ENCODE measurements at regions not wholly inside any gene's neighbourhood (a gene's known extent, or its start where the extent isn't known, plus 50 kb on each side); places are given as distances from the start of the nearest gene placed in this dataset.
"Not testable (repeated sequence)": the region's sequence is repeated elsewhere in the genome, so short reads cannot be mapped to it uniquely, and the experiment has no call there.

GRCh38 chr14:84298663-84299195 lies 1231.2 kb upstream of the FLRT2 start:
- no peak for DNase-seq (ENCODE audit: low read depth)
- no peak overlapping the region for H3K4me3 ChIP-seq (ENCODE audit: low read depth, low read length)
- TF ChIP-seq CTCF (IDR thresholded peaks at IDR 0.05; ENCODE audit: insufficient read depth, low read depth, low read length, missing control alignments): no peak

GRCh38 chr14:84303140-84303539 lies 1226.8 kb upstream of the FLRT2 start:
- no peak for TF ChIP-seq CTCF (IDR thresholded peaks at IDR 0.05; ENCODE audit: insufficient read depth, low read depth, low read length, missing control alignments)
- no peak overlapping the region for H3K4me3 ChIP-seq (ENCODE audit: low read depth, low read length)
- no peak for DNase-seq (ENCODE audit: low read depth)

- H3K4me3 ChIP-seq (ENCODE audit: low read depth, low read length): no peak overlapping the region
- no peak for TF ChIP-seq CTCF (IDR thresholded peaks at IDR 0.05; ENCODE audit: insufficient read depth, low read depth, low read length, missing control alignments)
- DNase-seq (ENCODE audit: low read depth): no peak
These were observed 1217.4 kb upstream of the FLRT2 start for GRCh38 chr14:84312551-84312950.

GRCh38 chr14:84323450-84323849 lies 1206.5 kb upstream of the FLRT2 start:
- H3K4me3 ChIP-seq (ENCODE audit: low read depth, low read length): no peak overlapping the region
- DNase-seq (ENCODE audit: low read depth): no peak
- TF ChIP-seq CTCF (IDR thresholded peaks at IDR 0.05; ENCODE audit: insufficient read depth, low read depth, low read length, missing control alignments): no peak

- H3K4me3 ChIP-seq (ENCODE audit: low read depth, low read length): no peak overlapping the region
- no peak for DNase-seq (ENCODE audit: low read depth)
- no peak for TF ChIP-seq CTCF (IDR thresholded peaks at IDR 0.05; ENCODE audit: insufficient read depth, low read depth, low read length, missing control alignments)
These were observed 1206.0 kb upstream of the FLRT2 start for GRCh38 chr14:84323978-84324377.

GRCh38 chr14:84336433-84336832 lies 1193.5 kb upstream of the FLRT2 start:
- DNase-seq (ENCODE audit: low read depth): no peak
- TF ChIP-seq CTCF (IDR thresholded peaks at IDR 0.05; ENCODE audit: insufficient read depth, low read depth, low read length, missing control alignments): no peak
- no peak overlapping the region for H3K4me3 ChIP-seq (ENCODE audit: low read depth, low read length)

GRCh38 chr14:84340938-84341337 lies 1189.0 kb upstream of the FLRT2 start:
- no peak for TF ChIP-seq CTCF (IDR thresholded peaks at IDR 0.05; ENCODE audit: insufficient read depth, low read depth, low read length, missing control alignments)
- DNase-seq (ENCODE audit: low read depth): no peak
- no peak overlapping the region for H3K4me3 ChIP-seq (ENCODE audit: low read depth, low read length)

- DNase-seq (ENCODE audit: low read depth): not testable (repeated sequence)
These were observed 1188.1 kb upstream of the FLRT2 start for GRCh38 chr14:84341867-84342266.

More at GRCh38 chr14:84341867-84342266, 1188.1 kb upstream of the FLRT2 start:
- not testable (repeated sequence) for H3K4me3 ChIP-seq (ENCODE audit: low read depth, low read length)

Measured in GM12865 (cell line).